HepG2 (cell line): ENCODE measurements at regions not wholly inside any gene's neighbourhood (a gene's known extent, or its start where the extent isn't known, plus 50 kb on each side); places are given as distances from the start of the nearest gene placed in this dataset.

Experiments used
- ATAC-seq: fragments of 200-7000 bp; cut with Tn5 transposase; 3 replicates; pipeline ENCODE4 v1.9.1; 2020; ENCODE audit warnings: mild to moderate bottlenecking, moderate library complexity
- BruUV-seq: library from RNA; stranded (reverse); fragments of 400-500 nt; replicated peaks from 2 replicates; lab custom pipeline; 2021; lab: Mats Ljungman, UMichigan
- CTCF ChIA-PET: fragments of 300-600 bp; formaldehyde crosslinking; extraction: SDS; loops from one replicate; lab custom pipeline; 2021; ENCODE audit warnings: low total read pairs, inconsistent platforms, low intra/inter-chr PET ratio; lab: Yijun Ruan, JAX
- POLR2A ChIA-PET: fragments of 350-600 bp; sonication (Branson Sonifier 250); formaldehyde crosslinking; loops from one replicate; lab custom pipeline; 2020; ENCODE audit warnings: antibody characterized with exemption, inconsistent platforms; lab: Yijun Ruan, JAX
- DNase-seq: peaks from one replicate; pipeline ENCODE4 v3.0.0-alpha.2; 2015; ENCODE audit warnings: low spot score
- FAIRE-seq: peaks from 3 replicates; lab custom pipeline; 2011; peaks lifted over from hg19 to GRCh38; lab: Jason Lieb, UNC
- H2AFZ ChIP-seq: one replicate; pipeline ENCODE4 v1.6.1; 2011; ENCODE audit warnings: low read length, inconsistent platforms
- H3K27ac ChIP-seq: fragments of 300-600 bp; 3 replicates; pipeline ENCODE4 v1.8.0; 2011; ENCODE audit warnings: mixed run types, mild to moderate bottlenecking, mixed read lengths, low read length, inconsistent platforms; ENCODE audit not compliant: insufficient read depth; ENCODE audit errors: extremely low read length
- H3K27me3 ChIP-seq, 2 experiments: fragments of 200-600 bp in 1 of 2; 2 replicates in 1 of 2; 3 replicates in 1 of 2; pipeline versions ENCODE4 v1.6.0 to v1.8.0; 2011; ENCODE audit warnings: low read length in 2 of 2, mild to moderate bottlenecking in 2 of 2, moderate library complexity in 2 of 2, inconsistent platforms in 1 of 2; ENCODE audit not compliant: insufficient read depth in 2 of 2, control insufficient read depth in 1 of 2
- H3K36me3 ChIP-seq, 2 experiments: fragments of 200-600 bp in 1 of 2; replicated peaks in 1 of 2; 2 replicates in 1 of 2; 3 replicates in 1 of 2; pipeline versions ENCODE4 v1.5.1 to v1.8.0; 2011; ENCODE audit warnings: low read length in 2 of 2, inconsistent platforms in 1 of 2; ENCODE audit not compliant: insufficient read depth in 2 of 2, control insufficient read depth in 1 of 2
- H3K4me1 ChIP-seq: 2 replicates; pipeline ENCODE4 v1.5.1; 2012; ENCODE audit warnings: low read length, inconsistent platforms; ENCODE audit not compliant: insufficient read depth
- H3K4me2 ChIP-seq: 2 replicates; pipeline ENCODE4 v1.6.0; 2011; ENCODE audit warnings: low read depth, low read length, inconsistent platforms
- H3K4me3 ChIP-seq, 3 experiments: fragments of 200-600 bp in 1 of 3; sonication (generic), shearing (Covaris generic) in 1 of 3; replicated peaks in 1 of 3; 2 replicates each; pipeline ENCODE4 v1.5.1; 2011 to 2016; ENCODE audit warnings: low read length in 3 of 3, inconsistent platforms in 2 of 3, low read depth in 2 of 3, mild to moderate bottlenecking in 2 of 3, control low read depth in 1 of 3, mixed read lengths in 1 of 3; ENCODE audit not compliant: insufficient read depth in 1 of 3
- H3K79me2 ChIP-seq: one replicate; pipeline ENCODE4 v1.6.1; 2011; ENCODE audit warnings: low read length, inconsistent platforms; ENCODE audit not compliant: insufficient read depth
- H3K9ac ChIP-seq: 2 replicates; pipeline ENCODE4 v1.6.0; 2011; ENCODE audit warnings: mild to moderate bottlenecking, low read depth, low read length, inconsistent platforms; ENCODE audit not compliant: insufficient read depth
- H3K9me3 ChIP-seq: 2 replicates; pipeline ENCODE4 v1.5.1; 2012; ENCODE audit warnings: mild to moderate bottlenecking, low read length
- H4K20me1 ChIP-seq: 2 replicates; pipeline ENCODE4 v1.6.0; 2011; ENCODE audit warnings: inconsistent platforms, mild to moderate bottlenecking, low read length, moderate library complexity; ENCODE audit not compliant: insufficient read depth
- MTA1 ChIP-seq: sonication (generic); formaldehyde crosslinking; IDR thresholded peaks from 2 replicates; pipeline ENCODE4 v1.4.0; 2020; ENCODE audit warnings: missing genetic modification reagents, mild to moderate bottlenecking, borderline replicate concordance
- NFKB2 ChIP-seq: sonication (generic); formaldehyde crosslinking; IDR thresholded peaks from 2 replicates; pipeline ENCODE4 v1.4.0; 2020; ENCODE audit warnings: missing genetic modification reagents, borderline replicate concordance
- POLR2AphosphoS2 ChIP-seq: IDR thresholded peaks from 2 replicates; pipeline ENCODE4 v1.6.1; 2011; ENCODE audit warnings: low read depth, low read length, improper control_type of control experiment
- PTBP1 ChIP-seq: fragments of 200-400 bp; formaldehyde crosslinking; IDR thresholded peaks from 2 replicates; pipeline ENCODE4 v1.6.1; 2018; ENCODE audit warnings: low read length, low read depth; ENCODE audit not compliant: poor library complexity, severe bottlenecking
- SAP130 ChIP-seq: IDR thresholded peaks from 2 replicates; pipeline ENCODE4 v1.6.1; 2016; ENCODE audit warnings: low read depth
- TBX3 ChIP-seq: fragments of 450-650 bp; IDR thresholded peaks from 2 replicates; pipeline ENCODE4 v1.6.1; 2017; ENCODE audit warnings: antibody characterized with exemption, mild to moderate bottlenecking, inconsistent platforms, borderline replicate concordance
- TIGD3 ChIP-seq: sonication (generic); formaldehyde crosslinking; IDR thresholded peaks from 2 replicates; pipeline ENCODE4 v1.5.1; 2020; ENCODE audit warnings: mild to moderate bottlenecking, missing genetic modification reagents, borderline replicate concordance
- XRCC5 ChIP-seq: fragments of 200-400 bp; formaldehyde crosslinking; optimal IDR thresholded peaks from 2 replicates; pipeline ENCODE3; 2017; ENCODE audit warnings: mild to moderate bottlenecking, low read length
- ZBTB4 ChIP-seq: sonication (generic); formaldehyde crosslinking; IDR thresholded peaks from 2 replicates; pipeline ENCODE4 v1.4.0; 2020; ENCODE audit warnings: missing genetic modification reagents, mild to moderate bottlenecking, borderline replicate concordance
- ZMYM4 ChIP-seq: sonication (generic); formaldehyde crosslinking; IDR thresholded peaks from 2 replicates; pipeline ENCODE4 v1.8.1; 2023; ENCODE audit warnings: mild to moderate bottlenecking, missing genetic modification reagents
- ZNF282 ChIP-seq: fragments of 450-650 bp; IDR thresholded peaks from 2 replicates; pipeline ENCODE4 v1.6.1; 2018; ENCODE audit not compliant: partially characterized antibody
- ZNF7 ChIP-seq: IDR thresholded peaks from 2 replicates; pipeline ENCODE4 v1.6.1; 2016; ENCODE audit warnings: missing biosample characterization, missing genetic modification reagents
- ZNF709 ChIP-seq: sonication (generic); formaldehyde crosslinking; IDR thresholded peaks from 2 replicates; pipeline ENCODE4 v1.5.0; 2020; ENCODE audit warnings: mild to moderate bottlenecking, missing genetic modification reagents
- ZNF740 ChIP-seq: sonication (generic); formaldehyde crosslinking; IDR thresholded peaks from 2 replicates; pipeline ENCODE4 v1.4.0; 2020; ENCODE audit warnings: missing genetic modification reagents
- WGBS: methylation state at CpG from one replicate; pipeline ENCODE4 v1.1.6; 2017; ENCODE audit warnings: low lambda C conversion rate; 5-methylcytosine and 5-hydroxymethylcytosine counted together
- in situ Hi-C: cut with HindIII; loops from 2 replicates; pipeline ENCODE4 v1.10.0; 2017; ENCODE audit warnings: low pct_unique_long_range_greater_than_20kb; ENCODE audit not compliant: extremely low pct_ligation_motif_present
- intact Hi-C: fragments of 100-400 bp; cut with micrococcal nuclease; formaldehyde crosslinking; loops from one replicate; pipeline ENCODE4 v1.10.0; 2022; ENCODE audit not compliant: unreplicated experiment

- no peaks in the 10 kb centered on the region for H3K27me3 ChIP-seq
- DNase-seq (no peak), ATAC-seq (no peak), FAIRE-seq (no peak)
- H3K9me3 ChIP-seq: peaks cover 27% of the 10 kb centered on the region
- intact Hi-C loops (no loop called here), in situ Hi-C loops (no loop called here)
- H2AFZ ChIP-seq: no peak overlapping the region
- CTCF ChIA-PET: no interaction called here
- no peaks in the 10 kb centered on the region for H3K36me3 ChIP-seq
- POLR2A ChIA-PET: no interaction called here
- no peak overlapping the region for H3K27ac ChIP-seq
- H3K4me2 ChIP-seq: no peak overlapping the region
- H4K20me1 ChIP-seq: no peaks in the 10 kb centered on the region
- H3K79me2 ChIP-seq: no peaks in the 10 kb centered on the region
- TF ChIP-seq MTA1: no peak
- TF ChIP-seq PTBP1: no peak
- TF ChIP-seq ZNF282: no peak
- no peak for TF ChIP-seq ZNF709 (CRISPR knock-in tag)
- BruUV-seq: no TSS peak
- no peaks in the 10 kb centered on the region for H3K4me1 ChIP-seq
- 75% methylated on average over 2 of the region's 3 CpGs for WGBS
- H3K9ac ChIP-seq: no peak overlapping the region
- no peak overlapping the region for H3K4me3 ChIP-seq
Observed at GRCh38 chr5:42337143-42337542, 86.1 kb upstream of the GHR start.

GRCh38 chr5:42337607-42338006 is 85.6 kb upstream of the GHR start:
- DNase-seq (no peak), FAIRE-seq (no peak)
- Histone ChIP-seq H3K4me1 (no peaks in the 10 kb centered on the region), H3K9ac (no peak overlapping the region)
- intact Hi-C loops: no loop called here
- TF ChIP-seq ZBTB4 (no peak), ZNF7 (no peak), SAP130 (CRISPR knock-in tag) (no peak), NFKB2 (CRISPR knock-in tag) (no peak), ZMYM4 (CRISPR knock-in tag) (no peak), POLR2AphosphoS2 (no peak), TBX3 (no peak), XRCC5 (no peak), ZNF740 (CRISPR knock-in tag) (no peak), TIGD3 (no peak)
- TF ChIP-seq, all 625 proteins: peak for 0
- CTCF ChIA-PET: no interaction called here
- no peaks in the 10 kb centered on the region for H3K36me3 ChIP-seq
- no peaks in the 10 kb centered on the region for H4K20me1 ChIP-seq
- H3K9me3 ChIP-seq: peaks cover 27% of the 10 kb centered on the region
- no peak overlapping the region for H2AFZ ChIP-seq
- POLR2A ChIA-PET: no interaction called here
- no peaks in the 10 kb centered on the region for H3K79me2 ChIP-seq
- H3K27ac ChIP-seq: no peak overlapping the region
- ATAC-seq: no peak
- H3K4me2 ChIP-seq: no peak overlapping the region
- no peaks in the 10 kb centered on the region for H3K27me3 ChIP-seq
- no peak overlapping the region for H3K4me3 ChIP-seq
- in situ Hi-C loops: no loop called here
- BruUV-seq: no TSS peak
- 5% methylated on average over 3 of the region's 3 CpGs for WGBS
